ENCODE measurements at regions not wholly inside any gene's neighbourhood (a gene's known extent, or its start where the extent isn't known, plus 50 kb on each side); places are given as distances from the start of the nearest gene placed in this dataset.

GRCh38 chr2:130263606-130264005 is 65.4 kb upstream of the TUBA3E start:
- peak overlapping the region; percentile 25; the same call in 1 of the 2 replicates for H4K8ac ChIP-seq (ENCODE audit: extremely low read depth, insufficient read depth, low read length)
- H3K18ac ChIP-seq (ENCODE audit: extremely low read depth, low read length), result no peak overlapping the region
- peaks cover 0 to 3% (median 0%) of the 10 kb centered on the region in 4 experiments; a peak in 1 of 7 replicates for H3K4me1 ChIP-seq (replicated peaks in 1 of 4; ENCODE audit: control insufficient read depth in 3 of 4, insufficient read depth in 4 of 4, low read length in 3 of 4)
- TF ChIP-seq ZNF274 (IDR thresholded peaks at IDR 0.05; ENCODE audit: borderline replicate concordance, extremely low read depth, low read length) (no peak), POLR2A (IDR thresholded peaks at IDR 0.05; ENCODE audit: control extremely low read depth in 1 of 2, low read depth in 2 of 2, low read length in 2 of 2) (no peak), GABPA (IDR thresholded peaks at IDR 0.05; ENCODE audit: borderline replicate concordance, insufficient read depth, low read length) (no peak), JUND (IDR thresholded peaks at IDR 0.05; ENCODE audit: low read length) (no peak), FOSL1 (IDR thresholded peaks at IDR 0.05; ENCODE audit: insufficient read depth, low read depth, low read length) (no peak), RXRA (IDR thresholded peaks at IDR 0.05; ENCODE audit: insufficient read depth, low read depth, low read length) (no peak), SP2 (IDR thresholded peaks at IDR 0.05; ENCODE audit: low read length) (no peak), TCF12 (IDR thresholded peaks at IDR 0.05; ENCODE audit: low read depth, low read length) (no peak)
- H3K4me3 ChIP-seq (ENCODE audit: extremely low read depth in 1 of 4, insufficient read depth in 2 of 4, low read depth in 3 of 4, low read length in 4 of 4), result no peak overlapping the region
- H3K4ac ChIP-seq (replicated peaks; ENCODE audit: insufficient read length, low read depth, low read length), result no peak overlapping the region
- H2BK5ac ChIP-seq (ENCODE audit: low read depth, low read length), result no peak overlapping the region
- no peak overlapping the region for H3K9ac ChIP-seq (replicated peaks in 1 of 4; ENCODE audit: extremely low read depth in 1 of 4, low read depth in 3 of 4, low read length in 3 of 4)
- WGBS, 2 experiments (ENCODE audit: extremely low coverage in 1 of 2, insufficient coverage in 1 of 2, insufficient read length in 1 of 2, insufficient replicate concordance in 2 of 2, low coverage in 1 of 2, low lambda C conversion rate in 2 of 2, missing lambda C conversion rate in 1 of 2), result 80% methylated on average over 6 of the region's 7 CpGs; no CpG with 5 or more reads in 1 of the 2 experiments
- H3K79me2 ChIP-seq (ENCODE audit: control insufficient read depth in 1 of 2, insufficient read depth in 2 of 2, low read length in 2 of 2), result no peaks in the 10 kb centered on the region
- POLR2A ChIA-PET (ENCODE audit: partially characterized antibody), result interaction anchor here (1.1 kb wide), 1 partner anchor 73 kb away, joined by 3 read pairs; no protein-coding TSS in a partner anchor
- no peak overlapping the region for H2AK5ac ChIP-seq (ENCODE audit: low read depth, low read length)
- no peaks in the 10 kb centered on the region for H3K36me3 ChIP-seq (ENCODE audit: control insufficient read depth in 2 of 4, insufficient read depth in 4 of 4, low read length in 3 of 4)
- H2BK20ac ChIP-seq (ENCODE audit: low read length), result no peak overlapping the region
- H3K27ac ChIP-seq (ENCODE audit: low read depth, low read length), result no peak overlapping the region
- H3K9me3 ChIP-seq (ENCODE audit: insufficient read depth in 2 of 2, low read depth in 1 of 2, low read length in 1 of 2), result peaks cover 0 to 3% of the 10 kb centered on the region in 2 experiments; a peak in 1 of 4 replicates
- H2BK15ac ChIP-seq (ENCODE audit: low read length), result no peak overlapping the region
- no peaks in the 10 kb centered on the region for H3K27me3 ChIP-seq (replicated peaks in 1 of 4; ENCODE audit: control insufficient read depth in 3 of 4, extremely low read depth in 1 of 4, insufficient read depth in 3 of 4, low read length in 3 of 4)
- no peak overlapping the region for H2BK120ac ChIP-seq (replicated peaks; ENCODE audit: low read depth, low read length)
- H3K79me1 ChIP-seq (ENCODE audit: low read depth, low read length), result no peaks in the 10 kb centered on the region
- no peak overlapping the region for H4K5ac ChIP-seq (ENCODE audit: insufficient read length, low read depth, low read length)
- no peak overlapping the region for H2BK12ac ChIP-seq (ENCODE audit: low read depth, low read length)
- H3K56ac ChIP-seq (replicated peaks; ENCODE audit: insufficient read length, low read depth, low read length), result no peak overlapping the region
- no peak overlapping the region for H3K4me2 ChIP-seq (ENCODE audit: insufficient read depth in 1 of 2, low read depth in 2 of 2, low read length in 2 of 2)
- H3K23me2 ChIP-seq (ENCODE audit: low read depth, low read length), result no peaks in the 10 kb centered on the region
- no peak overlapping the region for H3K14ac ChIP-seq (ENCODE audit: insufficient read length)
- no peak for FAIRE-seq
- no peak overlapping the region for H3K23ac ChIP-seq (ENCODE audit: insufficient read length)
- CTCF ChIA-PET (ENCODE audit: partially characterized antibody), result interaction anchor here (0.8 kb wide), 1 partner anchor 34 kb away, joined by 3 read pairs; no protein-coding TSS in a partner anchor
- H2AFZ ChIP-seq (ENCODE audit: low read length), result no peak overlapping the region
- DNase-seq (ENCODE audit: low read depth in 1 of 2, low spot score in 2 of 2), result no peak
- no peak overlapping the region for H4K91ac ChIP-seq (replicated peaks; ENCODE audit: insufficient read length, low read length)
- H4K20me1 ChIP-seq (replicated peaks in 1 of 2; ENCODE audit: control insufficient read depth in 1 of 2, insufficient read depth in 2 of 2, low read length in 2 of 2), result no peaks in the 10 kb centered on the region

All from H1 (cell line).